H1 (cell line): ENCODE measurements at regions not wholly inside any gene's neighbourhood (a gene's known extent, or its start where the extent isn't known, plus 50 kb on each side); places are given as distances from the start of the nearest gene placed in this dataset.
"Not testable (repeated sequence)": the region's sequence is repeated elsewhere in the genome, so short reads cannot be mapped to it uniquely, and the experiment has no call there.

Source experiments
- CTCF ChIA-PET: fragments of 300-600 bp; sonication (Branson Sonifier 250); formaldehyde crosslinking; loops from one replicate; lab custom pipeline; 2021; ENCODE audit not compliant: partially characterized antibody; lab: Charles Lee
- POLR2A ChIA-PET: fragments of 300-600 bp; sonication (Branson Sonifier 250); formaldehyde crosslinking; loops from one replicate; lab custom pipeline; 2021; ENCODE audit warnings: inconsistent platforms; ENCODE audit not compliant: partially characterized antibody; lab: Charles Lee
- DNase-seq, 2 experiments: peaks; one replicate each; pipeline versions ENCODE4 v3.0.0 to v3.0.0-alpha.2; 2010 to 2022; ENCODE audit warnings: low spot score in 2 of 2, low read depth in 1 of 2, mixed read lengths in 1 of 2
- FAIRE-seq: peaks from 2 replicates; lab custom pipeline; 2011; peaks lifted over from hg19 to GRCh38; lab: Jason Lieb, UNC
- H2AFZ ChIP-seq: 2 replicates; pipeline ENCODE4 v1.8.1; 2012; ENCODE audit warnings: low read length, inconsistent platforms
- H2AK5ac ChIP-seq: 2 replicates; pipeline ENCODE4 v1.6.1; 2013; ENCODE audit warnings: low read depth, low read length
- H2BK120ac ChIP-seq: replicated peaks from 2 replicates; pipeline ENCODE3; 2013; ENCODE audit warnings: low read depth, low read length, inconsistent platforms
- H2BK12ac ChIP-seq: 2 replicates; pipeline ENCODE4 v1.6.1; 2013; ENCODE audit warnings: low read depth, low read length
- H2BK15ac ChIP-seq: 2 replicates; pipeline ENCODE4 v1.6.1; 2013; ENCODE audit warnings: low read length
- H2BK20ac ChIP-seq: 2 replicates; pipeline ENCODE4 v1.6.1; 2013; ENCODE audit warnings: low read length
- H2BK5ac ChIP-seq: 2 replicates; pipeline ENCODE4 v1.6.1; 2013; ENCODE audit warnings: low read depth, low read length
- H3K14ac ChIP-seq: 2 replicates; pipeline ENCODE4 v1.6.1; 2013; ENCODE audit warnings: inconsistent platforms; ENCODE audit not compliant: insufficient read length
- H3K18ac ChIP-seq: 2 replicates; pipeline ENCODE4 v1.6.1; 2013; ENCODE audit warnings: low read length; ENCODE audit errors: extremely low read depth
- H3K23ac ChIP-seq: 2 replicates; pipeline ENCODE4 v1.6.1; 2013; ENCODE audit warnings: inconsistent platforms; ENCODE audit not compliant: insufficient read length
- H3K23me2 ChIP-seq: 2 replicates; pipeline ENCODE4 v1.6.1; 2013; ENCODE audit warnings: low read depth, low read length
- H3K27ac ChIP-seq: 2 replicates; pipeline ENCODE4 v1.6.1; 2011; ENCODE audit warnings: low read depth, low read length, inconsistent platforms
- H3K27me3 ChIP-seq, 4 experiments: replicated peaks in 1 of 4; 1 replicate in 1 of 4; 2 replicates in 3 of 4; pipeline versions ENCODE4 v1.6.1 to v1.8.1; 2011 to 2013; ENCODE audit warnings: low read length in 3 of 4, mild to moderate bottlenecking in 3 of 4, inconsistent platforms in 2 of 4, mixed read lengths in 2 of 4, moderate library complexity in 1 of 4; ENCODE audit not compliant: control insufficient read depth in 3 of 4, insufficient read depth in 3 of 4; ENCODE audit errors: extremely low read depth in 1 of 4
- H3K36me3 ChIP-seq, 4 experiments: 2 replicates each; pipeline versions ENCODE4 v1.6.1 to v1.8.1; 2011 to 2013; ENCODE audit warnings: mild to moderate bottlenecking in 4 of 4, low read length in 3 of 4, moderate library complexity in 2 of 4, control low read depth in 1 of 4, inconsistent platforms in 1 of 4; ENCODE audit not compliant: insufficient read depth in 4 of 4, control insufficient read depth in 2 of 4
- H3K4ac ChIP-seq: replicated peaks from 2 replicates; pipeline ENCODE3; 2013; ENCODE audit warnings: low read length, low read depth, mixed read lengths, inconsistent platforms; ENCODE audit not compliant: insufficient read length
- H3K4me1 ChIP-seq, 4 experiments: replicated peaks in 1 of 4; 1 replicate in 1 of 4; 2 replicates in 3 of 4; pipeline versions ENCODE4 v1.6.1 to v1.8.1; 2011 to 2013; ENCODE audit warnings: low read length in 3 of 4, inconsistent platforms in 2 of 4, mixed read lengths in 1 of 4; ENCODE audit not compliant: insufficient read depth in 4 of 4, control insufficient read depth in 3 of 4
- H3K4me2 ChIP-seq, 2 experiments: 2 replicates each; pipeline versions ENCODE4 v1.6.1 to v1.8.1; 2011 to 2013; ENCODE audit warnings: low read depth in 2 of 2, low read length in 2 of 2, control low read depth in 1 of 2, inconsistent platforms in 1 of 2, mild to moderate bottlenecking in 1 of 2; ENCODE audit not compliant: insufficient read depth in 1 of 2
- H3K4me3 ChIP-seq, 4 experiments: fragments of 200-600, 300-600 bp in 1 of 4; sonication (generic), shearing (Covaris generic), sonication (Bioruptor Twin) in 1 of 4; 2 replicates each; pipeline versions ENCODE4 v1.5.1 to v1.8.1; 2011 to 2016; ENCODE audit warnings: low read length in 4 of 4, low read depth in 3 of 4, control low read depth in 2 of 4, inconsistent platforms in 2 of 4, mild to moderate bottlenecking in 2 of 4, mixed read lengths in 1 of 4, moderate library complexity in 1 of 4; ENCODE audit not compliant: insufficient read depth in 2 of 4; ENCODE audit errors: extremely low read depth in 1 of 4
- H3K56ac ChIP-seq: replicated peaks from 2 replicates; pipeline ENCODE3; 2013; ENCODE audit warnings: low read depth, mild to moderate bottlenecking, mixed read lengths, low read length, inconsistent platforms; ENCODE audit not compliant: insufficient read length
- H3K79me1 ChIP-seq: 2 replicates; pipeline ENCODE4 v1.6.1; 2013; ENCODE audit warnings: low read depth, low read length, control low read depth
- H3K79me2 ChIP-seq, 2 experiments: 2 replicates each; pipeline versions ENCODE4 v1.6.1 to v1.8.1; 2012 to 2013; ENCODE audit warnings: low read length in 2 of 2, mild to moderate bottlenecking in 2 of 2, inconsistent platforms in 1 of 2; ENCODE audit not compliant: insufficient read depth in 2 of 2, control insufficient read depth in 1 of 2
- H3K9ac ChIP-seq, 4 experiments: replicated peaks in 1 of 4; 1 replicate in 1 of 4; 2 replicates in 3 of 4; pipeline versions ENCODE4 v1.6.1 to v1.8.1; 2011 to 2013; ENCODE audit warnings: low read depth in 3 of 4, low read length in 3 of 4, control low read depth in 2 of 4, mild to moderate bottlenecking in 2 of 4, moderate library complexity in 2 of 4, inconsistent platforms in 1 of 4; ENCODE audit errors: extremely low read depth in 1 of 4
- H3K9me3 ChIP-seq, 2 experiments: 2 replicates each; pipeline versions ENCODE4 v1.6.1 to v1.8.1; 2012 to 2013; ENCODE audit warnings: mild to moderate bottlenecking in 2 of 2, moderate library complexity in 2 of 2, control low read depth in 1 of 2, inconsistent platforms in 1 of 2, low read depth in 1 of 2, low read length in 1 of 2, mixed read lengths in 1 of 2; ENCODE audit not compliant: insufficient read depth in 2 of 2
- H4K20me1 ChIP-seq, 2 experiments: replicated peaks in 1 of 2; 2 replicates each; pipeline versions ENCODE3 to v1.8.1; 2011 to 2013; ENCODE audit warnings: inconsistent platforms in 2 of 2, low read length in 2 of 2, mild to moderate bottlenecking in 1 of 2; ENCODE audit not compliant: insufficient read depth in 2 of 2, control insufficient read depth in 1 of 2
- H4K5ac ChIP-seq: 2 replicates; pipeline ENCODE4 v1.6.1; 2013; ENCODE audit warnings: low read length, low read depth, mixed read lengths, inconsistent platforms; ENCODE audit not compliant: insufficient read length
- H4K8ac ChIP-seq: 2 replicates; pipeline ENCODE4 v1.8.0; 2013; ENCODE audit warnings: mild to moderate bottlenecking, moderate library complexity, low read length, inconsistent platforms; ENCODE audit not compliant: insufficient read depth; ENCODE audit errors: extremely low read depth
- H4K91ac ChIP-seq: replicated peaks from 2 replicates; pipeline ENCODE3; 2013; ENCODE audit warnings: low read length, mixed read lengths, inconsistent platforms; ENCODE audit not compliant: insufficient read length
- SRF ChIP-seq: IDR thresholded peaks from 2 replicates; pipeline ENCODE4 v1.6.1; 2011; ENCODE audit warnings: mild to moderate bottlenecking, low read depth, low read length, moderate library complexity
- WGBS, 2 experiments: shearing (Covaris generic) in 1 of 2; methylation state at CpG; one replicate each; pipeline versions ENCODE4 v1.1.6 to v1.1.7; 2013 to 2015; ENCODE audit warnings: low lambda C conversion rate in 2 of 2, mixed read lengths in 2 of 2, inconsistent platforms in 1 of 2, low coverage in 1 of 2, missing lambda C conversion rate in 1 of 2; ENCODE audit not compliant: insufficient replicate concordance in 2 of 2, insufficient coverage in 1 of 2, insufficient read length in 1 of 2; ENCODE audit errors: extremely low coverage in 1 of 2, missing lambda C conversion rate in 1 of 2; 5-methylcytosine and 5-hydroxymethylcytosine counted together

DNA sequence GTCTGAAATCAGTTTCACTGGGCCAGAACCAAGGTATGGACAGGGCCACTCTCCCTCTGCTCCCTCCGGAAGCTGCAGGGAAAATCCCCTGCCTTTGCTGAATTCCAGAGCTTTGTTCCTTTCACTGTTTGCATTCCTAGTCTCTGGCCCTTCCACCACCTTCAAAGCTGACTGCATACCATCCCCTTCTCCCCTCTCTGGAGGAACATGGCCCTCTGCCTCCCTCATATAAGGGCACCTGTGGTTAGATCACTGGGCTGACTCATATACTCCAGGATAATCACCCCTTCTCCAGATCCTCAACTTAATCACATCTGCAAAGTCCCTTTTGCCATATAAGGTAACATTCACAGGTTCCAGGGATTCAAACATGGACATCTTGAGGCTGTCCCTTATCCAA lies 236.8 kb upstream of the NBPF12 start:
- CTCF ChIA-PET, H2AFZ ChIP-seq, H3K79me2 ChIP-seq, H3K14ac ChIP-seq, H3K4me1 ChIP-seq, H3K9me3 ChIP-seq, H3K4ac ChIP-seq, H3K9ac ChIP-seq, H2BK5ac ChIP-seq, H3K36me3 ChIP-seq, H2BK12ac ChIP-seq, H3K79me1 ChIP-seq, H3K56ac ChIP-seq, H3K27me3 ChIP-seq, H2BK15ac ChIP-seq, H3K18ac ChIP-seq, H4K20me1 ChIP-seq, H3K4me2 ChIP-seq, H3K27ac ChIP-seq, H3K23ac ChIP-seq, FAIRE-seq, H4K5ac ChIP-seq, H4K8ac ChIP-seq, H2BK120ac ChIP-seq, H2AK5ac ChIP-seq, POLR2A ChIA-PET, H4K91ac ChIP-seq, H3K23me2 ChIP-seq, H3K4me3 ChIP-seq, H2BK20ac ChIP-seq: not testable (repeated sequence)
- WGBS, 2 experiments: no CpG with 5 or more reads among the region's 1 CpG
- TF ChIP-seq SRF: peak; percentile 62; the same call in 1 of the 2 replicates
- DNase-seq: peak; percentile 17 to 49

- not testable (repeated sequence) for H2BK120ac ChIP-seq
Observed at GRCh38 chr1:146695388-146695787, 242.7 kb upstream of the NBPF12 start.

More at GRCh38 chr1:146695388-146695787, 242.7 kb upstream of the NBPF12 start:
- H3K14ac ChIP-seq, POLR2A ChIA-PET, H4K91ac ChIP-seq, H3K9me3 ChIP-seq, H3K18ac ChIP-seq, H3K4ac ChIP-seq, H2BK12ac ChIP-seq, H3K79me2 ChIP-seq, CTCF ChIA-PET, H3K23ac ChIP-seq, DNase-seq, H3K23me2 ChIP-seq, H3K27me3 ChIP-seq, H3K4me2 ChIP-seq, H2AK5ac ChIP-seq, FAIRE-seq, H2AFZ ChIP-seq, H4K5ac ChIP-seq, H3K36me3 ChIP-seq, H3K27ac ChIP-seq, H3K4me3 ChIP-seq, H4K8ac ChIP-seq, H3K9ac ChIP-seq, H2BK20ac ChIP-seq, H4K20me1 ChIP-seq, H2BK5ac ChIP-seq, H3K56ac ChIP-seq, H3K79me1 ChIP-seq, H3K4me1 ChIP-seq, H2BK15ac ChIP-seq: not testable (repeated sequence)
- 98% methylated on average over 6 of the region's 10 CpGs; no CpG with 5 or more reads in 1 of the 2 experiments for WGBS, 2 experiments
